SH-SY5Y (cell line): ENCODE measurements at regions not wholly inside any gene's neighbourhood (a gene's known extent, or its start where the extent isn't known, plus 50 kb on each side); places are given as distances from the start of the nearest gene placed in this dataset.

Experiments used
- GATA2 ChIP-seq: IDR thresholded peaks from 2 replicates; pipeline ENCODE4 v1.6.1; 2011; ENCODE audit warnings: mild to moderate bottlenecking, low read depth, low read length
- GATA3 ChIP-seq: IDR thresholded peaks from 2 replicates; pipeline ENCODE4 v1.6.1; 2011; ENCODE audit warnings: low read depth, mild to moderate bottlenecking, low read length, moderate library complexity

- TF ChIP-seq GATA3, result no peak
- no peak for TF ChIP-seq GATA2
Measured at GRCh38 chr4:12239897-12240636, 811.4 kb upstream of the HS3ST1 start.
